GM19455 (cell line): ENCODE measurements at regions not wholly inside any gene's neighbourhood (a gene's known extent, or its start where the extent isn't known, plus 50 kb on each side); places are given as distances from the start of the nearest gene placed in this dataset.

Source experiments
- ATAC-seq: cut with Tn5 transposase; IDR thresholded peaks from one replicate; pipeline ENCODE4 v1.9.1; 2021; ENCODE audit not compliant: unreplicated experiment

DNA sequence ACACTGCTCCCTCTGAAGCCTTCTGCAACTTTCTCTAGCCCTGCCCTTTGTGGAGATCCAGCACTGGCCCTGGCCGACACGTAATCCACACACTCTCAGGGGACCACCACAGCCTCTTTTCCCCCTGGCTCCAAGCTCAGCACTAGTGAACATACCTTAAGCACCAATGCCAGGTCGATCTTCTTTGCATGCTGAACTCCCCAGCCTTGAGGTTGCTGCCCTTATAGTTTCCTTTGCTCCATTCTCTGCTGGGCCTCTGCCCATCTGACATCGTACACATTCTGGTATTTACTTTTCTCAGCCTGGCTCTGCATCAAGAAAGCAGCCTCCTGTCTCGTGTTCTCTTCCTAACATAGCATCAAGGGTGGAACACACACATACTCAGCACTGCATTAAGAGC, 361.5 kb downstream of the LPIN1 start:
- ATAC-seq: no peak

GRCh38 chr2:12109363-12110017, 363.1 kb downstream of the LPIN1 start:
- no peak for ATAC-seq

- no peak for ATAC-seq
These were observed 363.6 kb downstream of the LPIN1 start for GRCh38 chr2:12110074-12110473.

- ATAC-seq: no peak
These were observed 364.0 kb downstream of the LPIN1 start for GRCh38 chr2:12110481-12110880.

DNA sequence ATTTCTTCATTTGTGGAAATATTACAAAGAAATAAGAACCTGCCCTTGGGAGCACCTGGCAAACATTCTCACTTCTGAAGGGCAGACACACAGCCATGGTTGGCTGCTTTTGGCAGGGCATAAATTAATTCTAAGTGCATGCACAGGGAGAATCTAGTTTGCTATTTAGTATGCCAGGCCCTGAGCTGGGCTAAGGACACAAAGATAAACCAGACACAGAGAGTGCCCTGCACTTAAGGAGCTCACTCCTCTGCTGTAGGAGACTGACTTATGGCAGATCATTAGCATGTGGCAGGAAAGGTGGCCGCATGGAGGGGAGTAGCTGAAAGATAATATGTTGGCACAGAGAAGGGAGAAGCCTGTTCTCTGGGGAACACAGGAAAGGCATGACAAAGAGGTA, 367.0 kb downstream of the LPIN1 start:
- ATAC-seq: no peak

DNA sequence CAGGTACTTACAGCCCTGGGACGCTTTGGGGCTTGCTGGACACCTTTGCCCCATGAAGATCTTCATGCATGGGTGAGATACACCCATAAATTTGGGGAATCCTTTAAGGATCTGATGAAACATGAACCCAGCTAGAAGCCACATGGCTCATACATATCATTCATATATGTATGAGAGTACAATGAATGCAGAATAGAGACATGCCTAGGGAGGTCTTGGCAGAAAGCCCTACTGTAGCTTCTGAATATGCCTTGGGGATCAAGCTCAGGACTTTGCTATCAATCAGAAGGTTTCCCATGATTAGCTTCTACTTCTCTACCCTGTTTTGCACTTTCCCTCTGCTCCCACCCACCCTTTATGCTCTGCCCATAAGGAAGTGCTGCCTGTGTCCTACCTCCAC, 368.4 kb downstream of the LPIN1 start:
- no peak for ATAC-seq

DNA sequence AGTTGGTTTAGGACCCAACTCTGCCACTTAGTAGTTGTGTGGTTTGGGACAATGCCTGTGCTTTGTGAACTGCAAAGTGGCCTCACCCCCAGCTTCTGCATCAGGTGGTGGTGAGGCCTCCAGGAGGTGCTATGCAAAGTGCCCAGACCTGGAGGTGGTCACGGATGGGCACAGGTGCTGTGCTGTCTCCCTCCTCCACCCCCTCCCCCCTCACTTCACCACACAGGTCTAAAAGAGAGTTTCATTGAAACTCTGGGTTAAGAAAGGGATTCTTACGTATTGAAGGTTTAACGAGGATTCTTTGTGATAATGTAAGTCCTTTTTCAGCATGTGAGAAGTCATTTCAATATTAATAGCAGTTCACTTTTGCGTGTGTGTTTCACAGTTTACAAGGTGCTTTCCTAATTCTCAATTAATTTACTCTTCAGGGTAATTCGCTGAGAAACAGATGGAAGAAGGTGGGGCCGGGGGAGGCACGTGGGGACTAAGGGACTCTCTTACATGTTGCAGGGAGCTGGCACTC, 369.9 kb downstream of the LPIN1 start:
- ATAC-seq: peak; percentile 59

DNA sequence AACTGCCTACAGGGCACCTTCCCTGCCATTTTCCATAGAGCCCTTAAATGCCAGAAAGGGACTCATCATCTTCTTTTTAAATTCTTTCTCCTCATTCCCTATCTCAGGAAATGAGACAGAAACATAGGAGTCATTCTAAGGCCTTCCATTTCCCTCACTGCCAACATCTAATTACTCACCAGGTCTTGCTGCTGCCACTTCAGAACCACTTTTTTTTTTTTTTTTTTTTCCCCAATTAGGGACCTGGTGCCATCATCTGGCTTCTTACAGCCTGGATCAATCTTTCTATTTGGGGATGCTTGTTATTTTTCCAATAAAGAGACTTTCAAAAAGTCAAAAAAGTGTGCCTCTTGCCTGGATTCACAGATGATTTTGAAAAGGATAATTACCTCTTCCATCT, 373.4 kb downstream of the LPIN1 start:
- ATAC-seq: no peak

- no peak for ATAC-seq
These were observed 374.1 kb downstream of the LPIN1 start for GRCh38 chr2:12120281-12121150.

DNA sequence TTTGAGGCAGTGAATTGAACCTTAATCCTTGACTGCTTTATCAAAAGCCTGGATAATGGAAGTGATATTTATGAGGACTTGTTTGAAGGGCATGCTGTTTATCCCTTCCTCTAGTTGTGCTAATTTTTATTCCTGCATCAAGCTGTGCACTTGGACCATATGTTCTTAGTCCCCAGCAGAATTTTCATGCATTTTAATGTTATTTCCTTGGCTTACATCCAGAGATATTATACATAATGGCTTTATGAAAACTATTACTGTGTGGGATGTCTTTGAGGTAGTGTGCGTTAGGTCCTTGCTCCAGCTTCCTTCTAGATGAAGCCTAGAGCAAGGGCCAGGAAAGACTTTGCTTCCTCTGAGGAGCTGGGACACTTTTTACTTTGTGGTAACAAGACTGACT, 378.4 kb downstream of the LPIN1 start:
- ATAC-seq: no peak

DNA sequence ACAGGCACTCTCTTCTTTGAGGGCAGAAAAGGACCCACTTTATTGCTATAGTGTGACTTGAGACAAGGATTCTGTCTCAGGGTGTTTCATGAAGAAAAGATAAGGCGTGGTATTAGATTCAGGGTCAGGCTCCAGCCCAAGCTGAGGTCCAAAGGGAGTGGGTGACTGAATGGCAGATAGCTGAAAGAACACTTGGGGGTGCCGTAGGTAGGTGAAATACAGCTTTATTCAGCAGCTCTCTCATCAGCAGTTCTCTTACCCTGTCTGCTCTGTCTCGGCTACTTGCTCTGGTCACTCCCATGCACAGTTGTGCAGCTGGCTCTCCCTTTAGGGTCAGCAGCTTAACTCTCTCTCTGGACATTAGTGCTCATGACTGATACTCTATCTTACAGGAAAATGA, 379.9 kb downstream of the LPIN1 start:
- no peak for ATAC-seq

DNA sequence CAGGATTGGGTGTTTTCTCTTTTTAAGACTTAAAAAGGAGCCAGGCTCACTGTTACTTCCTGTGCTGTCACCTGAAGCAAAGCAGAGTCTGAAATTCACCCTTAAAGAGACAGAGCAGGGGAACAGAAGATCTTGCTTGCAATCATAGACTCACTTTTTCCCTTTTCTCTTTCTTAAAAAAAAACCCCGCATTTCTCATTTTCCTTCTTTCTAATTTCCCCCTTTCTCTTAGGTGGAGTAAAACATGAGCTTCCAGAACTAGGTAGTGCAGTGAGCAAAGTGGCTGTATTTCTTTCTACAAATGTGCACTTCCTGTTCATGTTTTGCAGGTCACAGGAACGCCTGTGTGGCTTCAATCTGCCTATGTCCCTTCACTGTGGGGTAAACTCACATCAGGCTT, 381.2 kb downstream of the LPIN1 start:
- ATAC-seq: no peak

- ATAC-seq: no peak
These were observed 385.5 kb downstream of the LPIN1 start for GRCh38 chr2:12131975-12132374.

GRCh38 chr2:12141618-12142258, 395.3 kb downstream of the LPIN1 start:
- no peak for ATAC-seq

DNA sequence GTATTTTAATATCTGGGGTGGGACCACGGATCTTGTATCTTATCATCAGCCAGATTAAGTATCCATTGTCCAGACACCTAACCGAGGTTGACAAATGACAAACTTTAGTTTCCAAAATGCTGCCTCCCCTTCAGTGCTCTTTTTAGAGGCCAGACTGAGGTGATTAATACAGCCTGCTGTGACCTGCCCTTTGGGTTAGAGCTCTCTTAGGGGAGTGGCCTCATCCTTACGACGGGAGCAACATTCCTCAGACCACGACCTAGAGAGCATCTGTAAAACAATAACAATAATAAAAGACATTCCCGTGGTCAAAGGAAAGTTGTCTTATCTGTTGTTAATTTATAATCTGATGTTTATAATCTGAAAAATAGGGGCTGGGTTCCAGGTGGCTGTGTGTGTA, 405.3 kb downstream of the LPIN1 start:
- ATAC-seq: no peak

- ATAC-seq: no peak
These were observed 406.5 kb downstream of the LPIN1 start for GRCh38 chr2:12152888-12153287.

DNA sequence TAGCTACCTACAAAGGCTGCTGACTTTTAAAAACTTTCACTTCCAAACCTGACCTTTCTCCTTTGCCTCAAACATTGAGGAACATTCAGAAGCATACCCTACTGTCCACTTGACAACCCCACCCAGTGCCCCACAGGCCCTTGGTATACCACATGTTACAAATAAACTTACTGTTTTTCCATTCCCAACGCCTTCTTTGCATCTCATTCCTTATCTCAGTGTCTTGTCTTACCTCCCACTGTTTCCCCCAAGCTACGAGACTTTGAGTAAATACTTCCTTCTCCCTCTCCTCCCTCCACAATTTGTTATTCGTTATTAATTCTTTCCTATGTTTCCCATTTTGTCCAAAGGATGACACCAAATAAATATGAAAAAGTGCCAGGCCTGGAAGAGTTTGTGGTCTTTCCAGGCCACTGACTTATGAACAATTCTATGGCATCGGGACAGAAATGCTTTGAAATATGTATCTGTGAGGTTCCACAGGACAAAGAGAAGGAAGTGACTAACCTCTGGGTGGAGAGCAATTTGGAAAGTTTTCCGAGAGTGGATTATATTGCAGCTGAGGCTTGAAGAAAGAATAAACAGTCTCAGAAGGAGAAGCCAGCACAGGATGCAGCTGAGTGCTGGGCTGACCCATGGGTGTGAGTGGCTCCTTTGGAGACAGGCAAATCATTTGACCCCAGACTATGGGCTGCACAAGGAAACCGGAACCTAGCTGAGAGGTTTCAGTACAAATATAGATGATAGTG, 409.0 kb downstream of the LPIN1 start:
- no peak for ATAC-seq

DNA sequence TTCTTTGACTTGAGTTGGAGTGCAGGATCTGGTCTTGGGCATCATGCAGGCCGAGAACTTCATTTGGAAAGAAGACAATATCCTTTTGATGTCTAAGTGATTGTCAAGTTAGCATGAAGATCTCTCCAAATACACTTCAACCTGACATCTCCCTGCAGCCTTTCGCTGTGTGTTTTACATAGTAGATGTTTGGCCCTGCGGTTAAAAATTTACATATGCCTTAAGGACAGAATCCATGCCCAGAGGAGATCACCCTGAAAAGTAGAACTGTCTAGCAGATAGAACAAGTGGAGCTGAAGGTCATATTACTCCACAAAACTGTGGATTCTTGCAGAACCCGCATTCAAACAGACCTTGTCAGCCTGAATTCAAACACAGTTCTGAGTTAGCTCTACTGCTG, 409.9 kb downstream of the LPIN1 start:
- no peak for ATAC-seq

GRCh38 chr2:12161085-12161484, 414.7 kb downstream of the LPIN1 start:
- ATAC-seq: no peak

GRCh38 chr2:12162269-12163247, 416.1 kb downstream of the LPIN1 start:
- no peak for ATAC-seq
